Inferior parietal cortex (tissue), 1 donor: ENCODE measurements at regions not wholly inside any gene's neighbourhood (a gene's known extent, or its start where the extent isn't known, plus 50 kb on each side); places are given as distances from the start of the nearest gene placed in this dataset.

Experiments used
- DNase-seq: peaks from one replicate; pipeline ENCODE4 v3.0.0-alpha.2; 2016; ENCODE audit errors: extremely low spot score

GRCh38 chr2:18136881-18137475, 258.5 kb downstream of the KCNS3 start:
- DNase-seq, result no peak

- no peak for DNase-seq
These were observed 254.8 kb downstream of the KCNS3 start for GRCh38 chr2:18133310-18133709.

- DNase-seq, result no peak
These were observed 254.2 kb downstream of the KCNS3 start for GRCh38 chr2:18132697-18133096.

- DNase-seq, result no peak
These were observed 253.3 kb downstream of the KCNS3 start for GRCh38 chr2:18131761-18132160.

- no peak for DNase-seq
These were observed 250.9 kb downstream of the KCNS3 start for GRCh38 chr2:18129348-18129747.

GRCh38 chr2:18125303-18125702, 246.8 kb downstream of the KCNS3 start:
- no peak for DNase-seq

- no peak for DNase-seq
These were observed 245.8 kb downstream of the KCNS3 start for GRCh38 chr2:18124116-18124835.

GRCh38 chr2:18123577-18123976, 245.1 kb downstream of the KCNS3 start:
- no peak for DNase-seq

- no peak for DNase-seq
These were observed 244.7 kb downstream of the KCNS3 start for GRCh38 chr2:18123211-18123570.

GRCh38 chr2:18122544-18123210, 244.2 kb downstream of the KCNS3 start:
- no peak for DNase-seq

- no peak for DNase-seq
These were observed 241.4 kb downstream of the KCNS3 start for GRCh38 chr2:18119883-18120282.

GRCh38 chr2:18118703-18119102, 240.2 kb downstream of the KCNS3 start:
- no peak for DNase-seq

GRCh38 chr2:18117592-18117991, 239.1 kb downstream of the KCNS3 start:
- no peak for DNase-seq

- DNase-seq, result no peak
These were observed 231.8 kb downstream of the KCNS3 start for GRCh38 chr2:18110222-18110621.

- DNase-seq, result no peak
These were observed 228.4 kb downstream of the KCNS3 start for GRCh38 chr2:18106841-18107240.

- no peak for DNase-seq
These were observed 227.5 kb downstream of the KCNS3 start for GRCh38 chr2:18105929-18106328.

GRCh38 chr2:18104595-18105224, 226.2 kb downstream of the KCNS3 start:
- no peak for DNase-seq

GRCh38 chr2:18096836-18097405, 218.5 kb downstream of the KCNS3 start:
- peak; percentile 7 for DNase-seq

GRCh38 chr2:18094277-18094676, 215.8 kb downstream of the KCNS3 start:
- DNase-seq, result no peak

- no peak for DNase-seq
These were observed 214.7 kb downstream of the KCNS3 start for GRCh38 chr2:18093196-18093595.

- no peak for DNase-seq
These were observed 214.3 kb downstream of the KCNS3 start for GRCh38 chr2:18092760-18093159.

GRCh38 chr2:18085593-18085992, 207.1 kb downstream of the KCNS3 start:
- DNase-seq, result no peak
